Right kidney (tissue), 1 donor: ENCODE measurements at regions not wholly inside any gene's neighbourhood (a gene's known extent, or its start where the extent isn't known, plus 50 kb on each side); places are given as distances from the start of the nearest gene placed in this dataset.
"Not testable (repeated sequence)": the region's sequence is repeated elsewhere in the genome, so short reads cannot be mapped to it uniquely, and the experiment has no call there.

Experiments used
- DNase-seq: peaks from one replicate; pipeline ENCODE4 v3.0.0-alpha.2; 2016

DNA sequence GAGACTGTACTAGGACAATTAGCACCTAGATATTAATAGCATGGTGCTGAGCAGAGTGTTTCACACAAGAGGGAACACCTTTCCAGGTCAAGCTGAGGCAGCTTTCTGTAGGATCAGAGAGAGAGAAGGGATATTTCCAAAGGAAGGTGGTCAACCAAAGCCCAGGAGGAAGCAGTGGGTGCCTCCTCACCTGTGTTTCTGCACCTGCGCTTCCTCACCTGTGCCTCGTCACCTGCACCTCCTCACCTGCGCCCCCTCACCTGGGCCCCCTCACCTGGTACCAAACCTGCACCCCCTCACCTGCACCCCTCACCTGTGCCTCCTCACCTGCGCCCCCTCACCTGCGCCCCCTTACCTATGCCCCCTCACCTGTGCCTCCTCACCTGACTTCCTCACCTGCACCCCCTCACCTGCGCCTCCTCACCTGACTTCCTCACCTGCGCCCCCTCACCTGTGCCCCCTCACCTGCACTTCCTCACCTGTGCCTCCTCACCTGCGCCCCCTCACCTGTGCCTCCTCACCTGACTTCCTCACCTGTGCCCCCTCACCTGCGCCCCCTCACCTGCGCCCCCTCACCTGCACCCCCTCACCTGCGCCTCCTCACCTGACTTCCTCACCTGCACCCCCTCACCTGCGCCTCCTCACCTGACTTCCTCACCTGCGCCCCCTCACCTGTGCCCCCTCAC lies 67.9 kb downstream of the TTLL2 start:
- DNase-seq: no peak

DNA sequence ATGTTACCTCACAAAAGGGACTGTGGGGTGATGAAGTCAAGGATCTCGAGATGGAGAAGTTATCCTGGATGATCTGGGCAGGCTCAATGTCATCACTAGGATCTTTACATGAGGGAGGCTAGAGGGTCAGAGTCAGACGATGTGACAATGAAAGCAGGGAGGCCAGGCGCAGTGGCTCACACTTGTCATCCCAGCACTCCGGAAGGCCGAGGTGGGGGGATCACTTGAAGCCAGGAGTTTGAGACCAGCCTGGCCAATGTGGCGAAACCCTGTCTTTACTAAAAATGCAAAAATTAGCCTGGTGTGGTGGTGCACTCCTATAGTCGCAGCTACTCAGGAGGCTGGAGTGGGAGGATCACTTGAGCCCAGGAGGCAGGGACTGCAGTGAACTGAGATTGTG lies 68.8 kb downstream of the TTLL2 start:
- no peak for DNase-seq

DNA sequence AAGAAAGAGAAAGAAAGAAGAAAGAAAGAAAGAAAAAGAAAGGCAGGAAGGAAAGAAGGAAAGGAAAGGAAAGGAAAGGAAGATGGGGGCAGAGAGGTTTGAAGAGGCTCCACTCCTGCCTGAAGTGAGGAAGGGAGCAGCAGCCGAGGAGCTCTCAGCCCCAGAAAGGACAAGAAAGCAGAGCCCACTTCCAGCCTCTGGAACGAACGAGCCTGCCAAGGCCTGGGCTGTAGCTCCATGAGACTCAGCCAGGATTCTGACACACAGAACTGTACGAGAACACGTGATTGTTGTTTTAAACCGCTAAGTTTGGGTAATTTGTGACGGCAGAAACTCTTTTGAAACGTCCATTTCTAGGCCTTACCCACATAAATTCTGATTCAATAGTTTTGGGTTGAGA lies 69.5 kb downstream of the TTLL2 start:
- no peak for DNase-seq

GRCh38 chr6:167394820-167395219 lies 69.9 kb downstream of the TTLL2 start:
- no peak for DNase-seq

DNA sequence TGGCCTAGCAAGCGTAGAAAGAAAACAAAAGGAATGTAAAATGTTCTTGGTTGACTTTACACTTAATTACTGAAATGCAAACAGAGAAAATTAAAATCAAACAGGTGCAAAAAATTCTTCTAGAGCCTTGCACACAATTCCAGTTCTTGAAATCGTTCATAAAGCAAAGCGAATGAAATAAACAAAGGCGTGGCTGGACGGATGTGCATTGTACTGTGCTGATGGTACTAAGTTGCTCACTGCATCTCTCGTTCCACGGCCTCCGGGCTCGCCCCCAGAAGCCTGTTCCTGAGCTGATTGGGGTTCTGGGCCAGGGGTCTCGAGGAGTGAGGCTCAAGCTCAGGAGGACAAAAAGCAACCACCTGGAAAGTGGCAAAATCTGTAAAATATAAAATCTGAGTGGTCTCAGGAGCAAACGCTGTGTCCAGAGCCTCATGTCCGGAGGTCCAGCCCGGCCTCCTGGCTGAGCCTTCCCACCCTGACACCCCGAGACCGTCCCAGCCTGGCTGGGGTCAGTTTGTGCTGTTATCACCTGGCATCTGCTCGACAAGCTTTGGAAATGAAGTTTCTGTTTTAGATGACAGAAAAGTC lies 71.3 kb downstream of the TTLL2 start:
- no peak for DNase-seq

DNA sequence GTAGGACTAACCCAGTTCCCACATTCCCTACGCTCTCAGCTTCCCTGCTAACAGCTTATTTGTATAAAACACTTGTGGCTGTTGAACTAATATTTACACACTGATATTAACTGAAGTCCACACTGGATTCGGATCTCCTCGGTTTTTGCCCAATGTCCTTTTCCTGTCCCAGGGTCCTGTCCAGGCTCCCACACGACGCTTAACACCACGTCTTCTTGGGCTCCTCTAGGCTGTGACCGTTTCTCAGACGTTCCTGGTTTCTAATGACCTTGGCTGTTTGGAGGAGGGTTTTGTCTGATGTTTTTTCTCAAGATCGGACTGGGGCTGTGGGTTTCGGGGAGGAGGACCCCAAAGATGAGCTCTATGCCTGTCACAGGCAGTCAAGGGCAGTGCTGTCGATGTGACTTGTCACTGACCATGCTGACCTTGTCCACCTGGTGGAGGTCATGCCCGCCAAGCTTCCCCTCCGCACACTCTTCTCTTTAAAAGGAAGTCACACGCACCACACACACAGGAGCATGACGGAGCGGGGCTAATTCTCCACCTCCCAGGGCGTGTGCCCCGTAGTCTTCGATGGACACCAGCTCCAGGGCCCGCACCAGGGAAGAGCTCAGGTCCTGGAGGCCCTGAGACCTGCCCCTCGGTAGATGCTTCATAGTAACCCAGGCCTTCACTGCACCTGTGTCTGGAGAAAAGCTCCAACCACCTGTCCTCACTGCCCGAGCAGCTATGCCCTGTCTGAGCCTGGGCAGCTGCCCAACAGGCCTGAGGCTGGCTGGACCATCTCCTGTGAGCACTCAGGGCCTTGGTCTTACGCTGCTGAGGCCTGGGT lies 72.0 kb downstream of the TTLL2 start:
- no peak for DNase-seq

- DNase-seq: no peak
These were observed 72.8 kb downstream of the TTLL2 start for GRCh38 chr6:167397712-167398111.

DNA sequence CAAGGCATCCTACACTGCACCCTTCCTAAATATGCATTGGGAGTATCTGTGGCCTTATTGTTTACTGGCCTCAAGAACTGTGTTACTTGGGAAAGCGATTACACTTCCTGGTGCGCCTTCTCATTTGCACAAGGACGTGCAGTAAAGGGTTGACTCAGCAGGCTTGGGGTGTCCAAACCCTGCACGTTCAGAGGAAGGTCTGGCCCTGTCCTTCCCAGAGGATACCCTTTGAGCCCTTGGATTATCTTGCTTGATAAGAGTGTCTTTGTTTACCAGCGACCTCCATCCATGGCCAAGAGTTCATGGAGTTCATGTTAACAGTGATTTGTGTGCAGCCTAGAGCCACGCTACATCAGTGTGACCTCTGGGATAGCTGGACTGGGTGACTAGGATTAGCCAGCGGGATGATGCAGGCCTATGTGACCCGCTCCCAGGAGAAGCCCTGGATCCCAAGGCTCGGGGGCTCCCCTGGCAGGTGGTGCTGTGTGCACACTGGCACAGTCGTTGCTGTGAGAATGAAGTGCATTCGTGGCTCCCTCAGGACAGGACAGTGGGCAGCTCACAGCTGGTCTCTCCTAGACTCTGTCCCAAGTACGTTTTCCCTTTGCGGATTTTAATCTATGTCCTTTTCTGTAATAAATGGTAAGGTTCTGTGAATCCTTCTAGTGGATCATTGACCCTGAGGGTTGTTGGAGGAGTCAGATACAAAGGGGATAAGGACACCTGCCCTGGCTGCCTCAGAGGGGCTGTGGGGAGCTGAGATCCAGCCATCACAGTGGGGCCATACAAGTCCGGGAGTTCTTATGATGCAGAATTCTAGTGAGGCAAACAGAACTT lies 73.5 kb downstream of the TTLL2 start:
- DNase-seq: no peak

GRCh38 chr6:167399051-167399387 lies 74.1 kb downstream of the TTLL2 start:
- no peak for DNase-seq

DNA sequence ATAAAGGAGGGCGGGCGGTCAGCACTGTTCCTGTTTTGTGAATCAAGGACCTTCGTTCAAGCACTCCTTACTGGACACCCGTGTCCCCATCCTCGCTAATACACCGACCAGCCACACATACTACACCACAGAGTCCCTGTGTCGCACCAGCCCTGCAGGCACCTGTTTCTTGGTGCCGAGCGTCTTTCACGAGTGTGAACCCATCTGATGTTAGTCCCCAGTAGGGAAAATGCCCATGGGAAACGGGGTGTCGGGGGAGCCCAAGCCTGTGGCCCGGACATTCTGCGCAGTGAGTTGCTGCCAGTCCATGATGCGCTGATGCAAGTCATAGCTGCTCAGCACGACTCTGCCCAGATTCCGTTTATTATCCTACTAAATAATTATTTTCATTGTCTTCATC lies 74.7 kb downstream of the TTLL2 start:
- DNase-seq: no peak

DNA sequence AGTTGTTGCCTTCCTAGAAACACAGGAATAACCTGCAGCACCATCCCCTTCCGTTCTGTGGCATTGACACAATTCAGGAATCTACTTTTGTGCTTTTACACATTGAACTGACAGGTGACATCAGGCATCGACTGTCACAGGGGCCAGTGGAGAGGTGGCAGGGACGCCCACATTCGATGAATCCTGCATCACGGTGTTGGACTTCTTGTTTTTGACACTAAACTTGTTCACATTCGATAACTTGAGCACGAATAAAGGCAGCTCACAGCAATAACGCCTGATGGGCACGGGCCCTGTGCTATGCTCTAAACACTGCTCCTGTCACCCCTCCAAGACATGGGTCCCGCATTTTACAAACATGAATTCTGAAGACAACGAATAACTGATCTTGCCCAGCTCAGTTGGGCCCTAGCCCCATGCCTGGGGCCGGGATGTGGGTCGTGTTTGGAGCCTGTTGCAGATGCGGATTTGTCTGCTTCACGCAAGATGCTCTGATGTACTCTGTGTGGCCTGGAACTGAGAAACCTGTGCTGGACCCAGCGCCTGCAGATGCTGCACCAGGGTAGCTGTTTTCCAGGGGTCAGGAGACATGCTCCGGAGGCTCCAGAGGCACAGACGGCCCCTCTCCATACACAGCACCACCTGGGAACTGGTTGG lies 75.7 kb downstream of the TTLL2 start:
- no peak for DNase-seq

- peak; percentile 33 for DNase-seq
These were observed 76.8 kb downstream of the TTLL2 start for GRCh38 chr6:167401525-167402194.

- DNase-seq: no peak
These were observed 77.4 kb downstream of the TTLL2 start for GRCh38 chr6:167402195-167402686.

- no peak for DNase-seq
These were observed 78.5 kb downstream of the TTLL2 start for GRCh38 chr6:167403427-167403826.

DNA sequence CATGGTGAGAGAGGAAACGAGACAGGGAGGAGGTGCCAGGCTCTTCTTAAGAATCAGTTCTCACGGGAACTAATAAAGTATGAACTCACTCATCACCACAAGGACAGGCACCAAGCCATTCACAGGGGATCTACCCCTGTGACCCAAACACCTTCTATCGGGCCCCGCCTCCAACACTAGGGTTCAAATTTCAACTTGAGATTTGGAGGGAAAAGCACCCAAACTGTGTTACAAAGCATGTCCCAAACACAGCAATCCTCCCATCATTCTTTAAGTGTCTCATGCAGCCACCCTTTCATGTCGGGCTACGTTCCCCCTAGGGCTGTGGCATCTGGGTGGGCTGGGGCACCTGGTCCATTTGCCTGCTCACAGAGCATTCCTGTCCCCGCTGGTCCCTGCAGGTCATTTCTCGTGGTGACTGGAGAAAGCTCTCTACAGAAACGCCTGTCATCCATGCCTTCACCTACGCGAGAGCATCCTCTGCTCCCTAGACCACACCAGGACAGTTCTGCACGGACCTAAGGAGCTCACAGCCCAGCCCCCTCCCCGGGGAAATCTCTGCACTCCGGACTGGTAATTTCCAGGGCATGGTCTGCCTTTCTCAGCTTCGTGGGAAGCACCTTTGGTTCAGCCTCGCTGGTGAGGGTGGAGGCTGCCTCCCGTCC lies 79.6 kb downstream of the TTLL2 start:
- no peak for DNase-seq

DNA sequence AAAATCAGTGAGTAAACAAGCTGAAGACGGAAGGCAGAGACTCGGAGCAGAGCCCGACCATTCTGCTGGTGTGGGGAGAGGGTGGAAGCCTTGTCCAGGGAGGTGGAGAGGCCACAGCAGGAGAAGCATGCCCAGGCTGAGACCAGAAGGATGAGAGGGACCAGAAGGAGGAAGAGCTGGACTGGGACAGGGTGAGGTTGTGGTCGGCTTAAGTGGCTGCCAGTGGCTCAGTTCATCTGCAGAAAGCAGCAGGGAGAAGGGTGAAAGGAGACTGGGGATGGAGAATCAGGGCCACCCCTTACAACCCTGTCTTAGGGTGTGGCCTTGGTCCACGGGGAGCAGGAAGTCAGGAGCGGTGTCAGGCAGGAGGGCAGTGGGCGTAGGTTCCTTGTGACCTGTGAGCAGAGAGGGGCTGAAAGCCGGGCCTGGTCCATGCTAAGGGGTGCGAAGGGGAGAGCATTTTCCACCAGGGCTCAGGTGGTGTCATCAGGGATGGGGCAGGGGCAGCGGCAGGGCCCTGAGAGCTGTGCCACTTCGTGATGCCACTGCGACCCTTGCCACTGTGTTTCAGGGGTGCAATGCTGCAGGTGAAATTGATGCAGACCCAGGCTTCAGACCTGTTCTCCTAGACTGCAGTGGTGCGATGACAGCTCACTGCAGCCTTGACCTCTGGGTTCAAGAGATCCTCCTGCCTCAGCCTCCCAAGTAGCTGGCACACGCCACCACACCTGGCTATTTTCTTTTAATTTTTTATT lies 81.1 kb downstream of the TTLL2 start:
- no peak for DNase-seq

GRCh38 chr6:167406533-167407238 lies 81.8 kb downstream of the TTLL2 start:
- not testable (repeated sequence) for DNase-seq

- no peak for DNase-seq
These were observed 82.6 kb downstream of the TTLL2 start for GRCh38 chr6:167407239-167408064.
